Neural cell (in vitro differentiated cells): ENCODE measurements at regions not wholly inside any gene's neighbourhood (a gene's known extent, or its start where the extent isn't known, plus 50 kb on each side); places are given as distances from the start of the nearest gene placed in this dataset.
"Not testable (repeated sequence)": the region's sequence is repeated elsewhere in the genome, so short reads cannot be mapped to it uniquely, and the experiment has no call there.

ENCODE experiments used
- CTCF ChIP-seq: fragments of 450-650 bp; IDR thresholded peaks from 2 replicates; pipeline ENCODE4 v1.5.1; 2014; ENCODE audit warnings: antibody characterized with exemption, mild to moderate bottlenecking, moderate library complexity; ENCODE audit not compliant: poor library complexity, severe bottlenecking
- EP300 ChIP-seq: fragments of 450-650 bp; conservative IDR thresholded peaks from 2 replicates; pipeline ENCODE4 v1.6.1; 2014; ENCODE audit warnings: antibody characterized with exemption, mild to moderate bottlenecking, moderate library complexity; ENCODE audit not compliant: poor library complexity, severe bottlenecking
- POLR2AphosphoS5 ChIP-seq: IDR thresholded peaks from 2 replicates; pipeline ENCODE4 v1.6.1; 2012
- REST ChIP-seq: IDR thresholded peaks from 2 replicates; pipeline ENCODE4 v1.6.1; 2012; ENCODE audit warnings: borderline replicate concordance
- TAF1 ChIP-seq: IDR thresholded peaks from 2 replicates; pipeline ENCODE4 v1.6.1; 2012; ENCODE audit warnings: low read depth

- not testable (repeated sequence) for TF ChIP-seq POLR2AphosphoS5, CTCF, EP300, REST, TAF1
Measured at GRCh38 chr2:132307613-132308198, 108.9 kb upstream of the GPR39 start.
